HG02623 (cell line): ENCODE measurements at regions not wholly inside any gene's neighbourhood (a gene's known extent, or its start where the extent isn't known, plus 50 kb on each side); places are given as distances from the start of the nearest gene placed in this dataset.

ENCODE experiments used
- ATAC-seq: cut with Tn5 transposase; IDR thresholded peaks from one replicate; pipeline ENCODE4 v1.9.1; 2021; ENCODE audit warnings: moderate library complexity; ENCODE audit not compliant: unreplicated experiment

- no peak for ATAC-seq
Measured at GRCh38 chr3:27935492-27935891, 213.4 kb upstream of the EOMES start.

GRCh38 chr3:27939521-27939920 is 217.4 kb upstream of the EOMES start:
- no peak for ATAC-seq

- no peak for ATAC-seq
Measured at GRCh38 chr3:27939940-27940339, 217.8 kb upstream of the EOMES start.

GRCh38 chr3:27943106-27943505 is 221.0 kb upstream of the EOMES start:
- no peak for ATAC-seq

GRCh38 chr3:27945229-27945628 is 223.1 kb upstream of the EOMES start:
- no peak for ATAC-seq

- no peak for ATAC-seq
Measured at GRCh38 chr3:27960133-27960532, 238.0 kb upstream of the EOMES start.

GRCh38 chr3:27963519-27963918 is 241.4 kb upstream of the EOMES start:
- ATAC-seq: no peak

- no peak for ATAC-seq
Measured at GRCh38 chr3:27971600-27971999, 249.5 kb upstream of the EOMES start.

- ATAC-seq: no peak
Measured at GRCh38 chr3:27976933-27977332, 254.8 kb upstream of the EOMES start.

- ATAC-seq: no peak
Measured at GRCh38 chr3:27978440-27978839, 256.3 kb upstream of the EOMES start.

GRCh38 chr3:27985369-27986035 is 255.9 kb upstream of the CMC1 start:
- no peak for ATAC-seq

- no peak for ATAC-seq
Measured at GRCh38 chr3:27986234-27986879, 255.1 kb upstream of the CMC1 start.

- ATAC-seq: no peak
Measured at GRCh38 chr3:27990324-27990723, 251.1 kb upstream of the CMC1 start.

- ATAC-seq: no peak
Measured at GRCh38 chr3:27990837-27991236, 250.6 kb upstream of the CMC1 start.

- no peak for ATAC-seq
Measured at GRCh38 chr3:27993051-27993450, 248.4 kb upstream of the CMC1 start.

GRCh38 chr3:28000608-28001007 is 240.8 kb upstream of the CMC1 start:
- ATAC-seq: no peak

- no peak for ATAC-seq
Measured at GRCh38 chr3:28008235-28008634, 233.2 kb upstream of the CMC1 start.

- ATAC-seq: no peak
Measured at GRCh38 chr3:28012830-28013229, 228.6 kb upstream of the CMC1 start.

GRCh38 chr3:28013864-28014473 is 227.4 kb upstream of the CMC1 start:
- no peak for ATAC-seq

GRCh38 chr3:28018925-28019718 is 222.3 kb upstream of the CMC1 start:
- no peak for ATAC-seq

- no peak for ATAC-seq
Measured at GRCh38 chr3:28019740-28020139, 221.7 kb upstream of the CMC1 start.

- no peak for ATAC-seq
Measured at GRCh38 chr3:28022916-28023315, 218.5 kb upstream of the CMC1 start.
